GM08714 (cell line): ENCODE measurements at regions not wholly inside any gene's neighbourhood (a gene's known extent, or its start where the extent isn't known, plus 50 kb on each side); places are given as distances from the start of the nearest gene placed in this dataset.
"Not testable (repeated sequence)": the region's sequence is repeated elsewhere in the genome, so short reads cannot be mapped to it uniquely, and the experiment has no call there.

Source experiments
- H3K4me3 ChIP-seq: fragments of 200-500 bp; sonication (Bioruptor generic); 2 replicates; pipeline ENCODE4 v1.5.1; 2014; ENCODE audit warnings: mild to moderate bottlenecking, low read length, inconsistent platforms
- ZNF274 ChIP-seq: IDR thresholded peaks from 2 replicates; pipeline ENCODE4 v1.6.1; 2012; ENCODE audit warnings: mild to moderate bottlenecking, low read depth, low read length

- TF ChIP-seq ZNF274: no peak
- H3K4me3 ChIP-seq: no peak overlapping the region
Measured at GRCh38 chr12:105466901-105467598, 136.6 kb downstream of the C12orf75 start.

- no peak overlapping the region for H3K4me3 ChIP-seq
- TF ChIP-seq ZNF274: no peak
Measured at GRCh38 chr12:105467710-105468366, 137.3 kb downstream of the C12orf75 start.

- TF ChIP-seq ZNF274: no peak
- H3K4me3 ChIP-seq: no peak overlapping the region
Measured at GRCh38 chr12:105468464-105468863, 138.0 kb downstream of the C12orf75 start.

- no peak overlapping the region for H3K4me3 ChIP-seq
- no peak for TF ChIP-seq ZNF274
Measured at GRCh38 chr12:105469211-105469610, 138.7 kb downstream of the C12orf75 start.

GRCh38 chr12:105469701-105470100 lies 139.2 kb downstream of the C12orf75 start:
- H3K4me3 ChIP-seq: no peak overlapping the region
- TF ChIP-seq ZNF274: no peak

- no peak overlapping the region for H3K4me3 ChIP-seq
- no peak for TF ChIP-seq ZNF274
Measured at GRCh38 chr12:105470102-105470501, 139.6 kb downstream of the C12orf75 start.

GRCh38 chr12:105470601-105471000 lies 140.1 kb downstream of the C12orf75 start:
- H3K4me3 ChIP-seq: no peak overlapping the region
- TF ChIP-seq ZNF274: no peak

- H3K4me3 ChIP-seq: no peak overlapping the region
- no peak for TF ChIP-seq ZNF274
Measured at GRCh38 chr12:105474672-105475071, 144.2 kb downstream of the C12orf75 start.

- H3K4me3 ChIP-seq: no peak overlapping the region
- no peak for TF ChIP-seq ZNF274
Measured at GRCh38 chr12:105476616-105477015, 146.1 kb downstream of the C12orf75 start.

- TF ChIP-seq ZNF274: no peak
Measured at GRCh38 chr12:105477873-105478272, 147.4 kb downstream of the C12orf75 start.

GRCh38 chr12:105478788-105479187 lies 148.3 kb downstream of the C12orf75 start:
- not testable (repeated sequence) for H3K4me3 ChIP-seq

More at GRCh38 chr12:105477873-105478272, 147.4 kb downstream of the C12orf75 start:
- no peak overlapping the region for H3K4me3 ChIP-seq

- H3K4me3 ChIP-seq: no peak overlapping the region
- no peak for TF ChIP-seq ZNF274
Measured at GRCh38 chr12:105479710-105480109, 149.2 kb downstream of the C12orf75 start.

GRCh38 chr12:105480162-105480561 lies 149.7 kb downstream of the C12orf75 start:
- H3K4me3 ChIP-seq: no peak overlapping the region

GRCh38 chr12:105481392-105482300 lies 151.2 kb downstream of the C12orf75 start:
- no peak overlapping the region for H3K4me3 ChIP-seq
- TF ChIP-seq ZNF274: no peak

More at GRCh38 chr12:105480162-105480561, 149.7 kb downstream of the C12orf75 start:
- no peak for TF ChIP-seq ZNF274
